OCI-LY3 (cell line): ENCODE measurements at regions not wholly inside any gene's neighbourhood (a gene's known extent, or its start where the extent isn't known, plus 50 kb on each side); places are given as distances from the start of the nearest gene placed in this dataset.
A peak's percentile ranks its signal among the peaks of the same experiment; 100 is the strongest.
"Not testable (repeated sequence)": the region's sequence is repeated elsewhere in the genome, so short reads cannot be mapped to it uniquely, and the experiment has no call there.

Experiments used
- H2AFZ ChIP-seq: fragments of 200-600, 300-600 bp; shearing (Covaris generic); 2 replicates; pipeline ENCODE4 v1.6.0; 2014; ENCODE audit warnings: antibody characterized with exemption, low read depth, low read length
- H3K27ac ChIP-seq: fragments of 200-600, 300-600 bp; sonication (generic); 2 replicates; pipeline ENCODE4 v1.5.1; 2014; ENCODE audit warnings: mild to moderate bottlenecking, low read length, moderate library complexity, mixed read lengths
- H3K27me3 ChIP-seq: fragments of 200-600, 300-600 bp; sonication (generic); 2 replicates; pipeline ENCODE4 v1.6.1; 2014; ENCODE audit warnings: low read depth, low read length, mixed read lengths
- H3K36me3 ChIP-seq: fragments of 200-600, 300-600 bp; sonication (generic); replicated peaks from 2 replicates; pipeline ENCODE3; 2014; ENCODE audit warnings: low read depth, low read length, mixed read lengths
- H3K4me1 ChIP-seq: fragments of 300-600, 200-600 bp; sonication (generic); 2 replicates; pipeline ENCODE4 v1.6.1; 2014; ENCODE audit warnings: low read length, mixed read lengths
- H3K4me2 ChIP-seq: fragments of 200-600, 300-600 bp; sonication (generic); 2 replicates; pipeline ENCODE4 v1.6.1; 2014; ENCODE audit warnings: low read length, mixed read lengths
- H3K4me3 ChIP-seq: fragments of 300-600, 200-600 bp; sonication (generic); 2 replicates; pipeline ENCODE4 v1.5.1; 2014; ENCODE audit warnings: antibody characterized with exemption, mild to moderate bottlenecking, low read length, moderate library complexity
- H3K79me2 ChIP-seq: fragments of 300-600, 200-600 bp; shearing (Covaris generic); 2 replicates; pipeline ENCODE4 v1.6.1; 2014; ENCODE audit warnings: mild to moderate bottlenecking, low read length, mixed read lengths
- H3K9ac ChIP-seq: fragments of 300-600, 200-600 bp; shearing (Covaris generic); 2 replicates; pipeline ENCODE4 v1.6.0; 2014; ENCODE audit warnings: mild to moderate bottlenecking, low read length, moderate library complexity
- H3K9me3 ChIP-seq: fragments of 200-600, 300-600 bp; shearing (Covaris generic); 2 replicates; pipeline ENCODE4 v1.6.1; 2014; ENCODE audit warnings: low read length, mixed read lengths; ENCODE audit not compliant: insufficient read depth
- H4K20me1 ChIP-seq: fragments of 200-600, 300-600 bp; sonication (generic); 2 replicates; pipeline ENCODE4 v1.6.1; 2016; ENCODE audit warnings: low read length, mixed read lengths; ENCODE audit not compliant: insufficient read depth
- TF ChIP-seq, protein P1 (sequence below): fragments of 200-600, 300-600 bp; sonication (generic); IDR thresholded peaks from 2 replicates; pipeline ENCODE4 v1.5.1; 2014; ENCODE audit warnings: antibody characterized with exemption, low read length, low read depth

DNA sequence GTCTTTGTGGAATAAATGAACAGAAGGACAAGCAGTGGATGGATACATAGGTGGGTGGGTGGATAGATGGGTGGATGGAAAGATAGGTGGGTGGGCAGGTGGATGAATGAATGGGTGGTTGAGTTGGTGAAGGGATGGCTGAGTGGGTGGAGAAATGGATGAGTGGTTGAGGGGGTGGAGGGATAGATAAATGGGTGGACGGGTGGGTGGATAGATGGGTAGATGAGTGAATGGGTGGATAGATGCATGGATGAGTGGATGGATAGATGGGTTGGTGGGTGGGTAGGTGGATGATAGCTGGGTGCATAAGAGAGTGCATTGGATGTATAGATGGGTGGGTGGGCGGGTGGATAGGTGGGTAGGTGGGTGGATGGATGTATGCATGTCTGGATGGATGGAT, 63.5 kb downstream of the UNC93B1 start:
- not testable (repeated sequence) for H2AFZ ChIP-seq, H3K4me2 ChIP-seq, H3K27me3 ChIP-seq, H3K79me2 ChIP-seq, H3K4me1 ChIP-seq, H4K20me1 ChIP-seq, H3K9ac ChIP-seq, H3K4me3 ChIP-seq, H3K36me3 ChIP-seq, H3K27ac ChIP-seq, H3K9me3 ChIP-seq

DNA sequence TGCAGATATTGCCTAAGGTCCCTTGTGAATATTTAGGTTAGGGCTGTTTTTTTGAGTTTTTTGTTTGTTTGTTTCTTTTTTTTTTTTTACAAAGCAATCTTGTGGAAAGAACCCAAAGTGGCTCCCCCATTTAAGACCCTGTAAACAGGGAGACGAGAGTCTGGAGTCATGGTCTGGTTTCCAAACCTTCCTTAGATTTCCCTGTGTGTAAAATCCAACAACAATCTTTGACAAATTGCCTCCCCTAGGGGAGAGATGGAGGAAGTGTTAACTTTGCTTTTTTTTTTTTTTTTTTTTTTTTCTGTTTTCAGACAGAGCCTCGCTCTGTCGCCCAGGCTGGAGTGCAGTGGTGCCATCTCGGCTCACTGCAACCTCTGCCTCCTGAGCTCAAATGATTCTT, 64.9 kb downstream of the UNC93B1 start:
- peaks cover 11% of the 10 kb centered on the region for H3K27me3 ChIP-seq
- not testable (repeated sequence) for H3K4me2 ChIP-seq, H3K9me3 ChIP-seq, H3K36me3 ChIP-seq, H3K79me2 ChIP-seq, H3K4me3 ChIP-seq, H3K27ac ChIP-seq, H3K4me1 ChIP-seq, H2AFZ ChIP-seq, H4K20me1 ChIP-seq, H3K9ac ChIP-seq

- H3K36me3 ChIP-seq, H3K4me2 ChIP-seq, H2AFZ ChIP-seq, H3K4me3 ChIP-seq, H3K9me3 ChIP-seq, H3K27ac ChIP-seq, H4K20me1 ChIP-seq, H3K79me2 ChIP-seq, H3K9ac ChIP-seq, H3K4me1 ChIP-seq: not testable (repeated sequence)
- H3K27me3 ChIP-seq = peaks cover 11% of the 10 kb centered on the region
Measured at GRCh38 chr11:67938371-67938770, 65.5 kb downstream of the UNC93B1 start.

- not testable (repeated sequence) for H2AFZ ChIP-seq, H3K4me3 ChIP-seq, H3K9me3 ChIP-seq, H3K79me2 ChIP-seq, H3K9ac ChIP-seq, H3K27ac ChIP-seq, H3K4me2 ChIP-seq, H4K20me1 ChIP-seq, H3K36me3 ChIP-seq, H3K27me3 ChIP-seq, H3K4me1 ChIP-seq
Measured at GRCh38 chr11:67923565-67923964, 80.3 kb downstream of the UNC93B1 start.

DNA sequence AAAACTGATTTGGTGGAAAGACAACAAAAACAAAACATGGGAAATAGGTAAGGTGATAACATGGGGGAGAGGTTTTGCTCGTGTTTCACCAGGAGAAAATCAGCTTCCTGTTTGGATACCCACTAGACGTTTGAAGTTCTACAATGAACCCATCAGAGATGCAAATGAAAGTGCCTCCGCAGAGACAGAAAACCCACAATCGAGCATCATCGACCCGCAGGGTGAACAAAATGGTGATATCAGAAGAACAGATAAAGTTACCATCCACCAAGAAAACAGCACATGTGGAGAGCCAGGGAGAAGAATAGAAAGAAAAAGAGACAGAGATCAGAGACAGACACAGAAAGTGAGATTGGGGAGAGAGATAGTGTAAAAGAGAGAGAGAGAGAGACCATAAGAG, 83.4 kb downstream of the UNC93B1 start:
- H3K79me2 ChIP-seq, H3K9ac ChIP-seq, H3K27ac ChIP-seq, H2AFZ ChIP-seq, H3K4me3 ChIP-seq, H3K4me1 ChIP-seq, H3K4me2 ChIP-seq, H3K36me3 ChIP-seq, H3K27me3 ChIP-seq, H4K20me1 ChIP-seq, H3K9me3 ChIP-seq: not testable (repeated sequence)

- not testable (repeated sequence) for H2AFZ ChIP-seq, H3K4me2 ChIP-seq, H3K4me3 ChIP-seq, H3K27me3 ChIP-seq, H3K9me3 ChIP-seq, H3K4me1 ChIP-seq, H3K79me2 ChIP-seq, H3K27ac ChIP-seq, H4K20me1 ChIP-seq, H3K9ac ChIP-seq, H3K36me3 ChIP-seq
Measured at GRCh38 chr11:67912184-67912583, 91.7 kb downstream of the UNC93B1 start.

DNA sequence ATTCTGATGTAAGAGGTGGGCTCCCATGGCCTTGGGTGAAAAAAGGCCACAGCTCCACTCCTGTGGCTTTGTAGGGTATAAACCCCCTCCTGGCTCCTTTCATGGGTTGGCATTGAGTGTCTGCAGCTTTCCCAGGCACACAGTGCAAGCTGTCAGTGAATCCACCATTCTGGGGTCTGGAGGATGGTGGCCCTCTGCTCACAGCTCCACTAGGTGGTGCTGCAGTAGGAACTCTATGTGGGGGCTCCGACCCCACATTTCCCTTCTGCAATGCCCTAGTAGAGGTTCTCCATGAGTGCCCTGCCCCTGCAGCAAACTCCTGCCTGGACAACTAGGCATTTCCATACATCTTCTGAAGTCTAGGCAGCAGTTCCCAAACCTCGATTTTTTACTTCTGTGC, 92.7 kb downstream of the UNC93B1 start:
- H3K4me3 ChIP-seq, H3K4me2 ChIP-seq, H3K9ac ChIP-seq, H3K27me3 ChIP-seq, H3K79me2 ChIP-seq, H3K9me3 ChIP-seq, H2AFZ ChIP-seq, H3K4me1 ChIP-seq, H3K36me3 ChIP-seq, H3K27ac ChIP-seq, H4K20me1 ChIP-seq: not testable (repeated sequence)
- TF ChIP-seq, protein P1, sequence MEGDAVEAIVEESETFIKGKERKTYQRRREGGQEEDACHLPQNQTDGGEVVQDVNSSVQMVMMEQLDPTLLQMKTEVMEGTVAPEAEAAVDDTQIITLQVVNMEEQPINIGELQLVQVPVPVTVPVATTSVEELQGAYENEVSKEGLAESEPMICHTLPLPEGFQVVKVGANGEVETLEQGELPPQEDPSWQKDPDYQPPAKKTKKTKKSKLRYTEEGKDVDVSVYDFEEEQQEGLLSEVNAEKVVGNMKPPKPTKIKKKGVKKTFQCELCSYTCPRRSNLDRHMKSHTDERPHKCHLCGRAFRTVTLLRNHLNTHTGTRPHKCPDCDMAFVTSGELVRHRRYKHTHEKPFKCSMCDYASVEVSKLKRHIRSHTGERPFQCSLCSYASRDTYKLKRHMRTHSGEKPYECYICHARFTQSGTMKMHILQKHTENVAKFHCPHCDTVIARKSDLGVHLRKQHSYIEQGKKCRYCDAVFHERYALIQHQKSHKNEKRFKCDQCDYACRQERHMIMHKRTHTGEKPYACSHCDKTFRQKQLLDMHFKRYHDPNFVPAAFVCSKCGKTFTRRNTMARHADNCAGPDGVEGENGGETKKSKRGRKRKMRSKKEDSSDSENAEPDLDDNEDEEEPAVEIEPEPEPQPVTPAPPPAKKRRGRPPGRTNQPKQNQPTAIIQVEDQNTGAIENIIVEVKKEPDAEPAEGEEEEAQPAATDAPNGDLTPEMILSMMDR = peak; percentile 19; the same call in 1 of the 2 replicates

DNA sequence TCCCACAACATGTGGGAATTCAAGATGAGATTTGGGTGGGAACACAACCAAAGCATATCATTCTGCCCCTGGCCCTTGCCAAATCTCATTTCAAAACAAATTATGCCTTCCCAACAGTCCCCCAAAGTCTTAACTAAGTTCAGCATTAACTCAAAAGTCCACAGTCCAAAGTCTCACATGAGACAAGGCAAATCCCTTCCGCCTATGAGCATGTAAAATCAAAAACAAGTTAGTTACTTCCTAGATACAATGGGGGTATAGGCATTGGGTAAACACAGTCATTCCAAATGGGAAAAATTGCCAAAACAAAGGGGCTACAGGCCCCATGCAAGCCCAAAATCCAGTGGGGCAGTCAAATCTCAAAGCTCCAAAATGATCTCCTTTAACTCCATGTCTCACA, 93.1 kb downstream of the UNC93B1 start:
- not testable (repeated sequence) for H3K36me3 ChIP-seq, H3K4me2 ChIP-seq

DNA sequence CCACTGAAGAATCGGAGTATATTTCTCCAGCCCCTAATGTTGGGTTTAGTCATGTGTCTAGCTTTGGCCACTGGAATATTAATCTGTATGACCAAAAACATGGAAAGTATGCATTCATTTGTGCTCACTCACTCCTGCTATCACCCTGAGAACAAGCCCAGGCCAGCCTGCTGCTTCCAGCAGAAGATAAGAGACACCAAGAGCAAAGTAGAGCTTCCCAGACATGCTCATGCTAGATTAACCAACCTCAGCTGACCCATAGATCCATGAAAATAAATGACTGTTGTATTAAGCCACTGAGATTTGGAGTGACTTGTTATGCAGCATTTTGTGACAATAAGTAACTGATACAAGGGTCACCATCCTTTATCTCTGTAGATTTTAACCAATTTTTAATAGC, 96.9 kb downstream of the UNC93B1 start:
- not testable (repeated sequence) for H3K9ac ChIP-seq, H3K4me3 ChIP-seq, H3K9me3 ChIP-seq, H3K27ac ChIP-seq, H3K27me3 ChIP-seq, H3K36me3 ChIP-seq, H3K4me1 ChIP-seq, H3K4me2 ChIP-seq, H3K79me2 ChIP-seq, H4K20me1 ChIP-seq, H2AFZ ChIP-seq

More for the DNA sequence above, 93.1 kb downstream of the UNC93B1 start:
- H3K9ac ChIP-seq, H3K79me2 ChIP-seq, H3K4me1 ChIP-seq, H3K27ac ChIP-seq, H3K9me3 ChIP-seq, H3K27me3 ChIP-seq, H2AFZ ChIP-seq, H4K20me1 ChIP-seq, H3K4me3 ChIP-seq: not testable (repeated sequence)
